ENCODE measurements at regions not wholly inside any gene's neighbourhood (a gene's known extent, or its start where the extent isn't known, plus 50 kb on each side); places are given as distances from the start of the nearest gene placed in this dataset.
"Not testable (repeated sequence)": the region's sequence is repeated elsewhere in the genome, so short reads cannot be mapped to it uniquely, and the experiment has no call there.

DNA sequence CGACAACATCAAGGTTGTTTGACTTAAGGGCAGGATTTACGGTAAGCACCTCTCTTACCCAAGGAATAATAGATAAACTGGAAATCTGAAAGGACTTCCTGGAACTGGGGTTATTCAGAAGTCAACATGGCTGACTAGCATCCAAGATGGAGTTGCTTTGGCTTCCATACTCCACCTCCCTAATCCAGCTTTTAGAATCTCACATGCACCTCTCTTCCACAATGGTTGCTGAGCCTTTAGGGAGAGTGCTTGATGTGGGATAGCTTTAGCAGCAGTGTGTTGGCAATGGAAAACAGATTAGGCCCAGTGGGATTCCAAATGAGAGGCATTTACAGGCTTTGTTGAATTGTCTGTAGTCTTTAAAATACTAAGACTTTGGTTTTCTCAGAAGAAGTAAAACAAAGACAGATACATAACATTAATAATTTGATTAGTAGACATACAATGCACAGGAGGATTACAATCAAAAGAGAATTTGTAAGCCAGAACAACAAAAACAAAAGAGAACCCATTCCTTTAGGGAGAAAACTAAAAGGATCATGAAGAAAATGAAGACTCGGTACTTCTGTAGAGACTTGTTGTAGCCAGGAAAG lies 222.0 kb downstream of the HS3ST3B1 start:
- Mint-ChIP-seq H3K27ac (no peak overlapping the region), H3K27me3 (ENCODE audit: low read depth) (no peaks in the 10 kb centered on the region), H3K4me1 (ENCODE audit: low read depth) (peaks cover 2% of the 10 kb centered on the region), H3K9me3 (no peaks in the 10 kb centered on the region), H3K36me3 (ENCODE audit: low read depth) (no peaks in the 10 kb centered on the region), H3K4me3 (no peak overlapping the region)

DNA sequence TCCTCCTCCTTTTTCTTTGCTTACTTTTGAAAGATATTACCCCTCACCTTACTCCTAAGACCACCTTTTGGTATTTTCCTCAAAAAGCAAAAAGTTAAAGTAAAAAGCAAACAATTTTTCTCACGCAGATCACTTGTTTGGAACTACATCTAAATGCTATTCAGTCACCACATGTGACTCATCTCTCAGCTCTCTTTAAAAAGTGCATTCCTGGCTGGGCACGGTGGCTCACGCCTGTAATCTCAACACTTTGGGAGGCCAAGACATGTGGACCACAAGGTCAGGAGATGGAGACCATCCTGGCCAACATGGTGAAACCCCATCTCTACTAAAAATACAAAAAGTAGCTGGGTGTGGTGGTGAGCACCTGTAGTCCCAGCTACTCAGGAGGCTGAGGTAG lies 218.0 kb downstream of the HS3ST3B1 start:
- H3K9me3 Mint-ChIP-seq, H3K27ac Mint-ChIP-seq: not testable (repeated sequence)

GRCh38 chr17:14514973-14515372 lies 214.1 kb downstream of the HS3ST3B1 start:
- H3K27me3 Mint-ChIP-seq (ENCODE audit: low read depth) = no peaks in the 10 kb centered on the region
- H3K4me1 Mint-ChIP-seq (ENCODE audit: low read depth) = no peaks in the 10 kb centered on the region
- H3K4me3 Mint-ChIP-seq = no peak overlapping the region
- H3K9me3 Mint-ChIP-seq = no peaks in the 10 kb centered on the region
- H3K27ac Mint-ChIP-seq = no peak overlapping the region
- no peaks in the 10 kb centered on the region for H3K36me3 Mint-ChIP-seq (ENCODE audit: low read depth)

More for the DNA sequence above, 218.0 kb downstream of the HS3ST3B1 start:
- H3K4me1 Mint-ChIP-seq (ENCODE audit: low read depth); H3K4me3 Mint-ChIP-seq; H3K27me3 Mint-ChIP-seq (ENCODE audit: low read depth); H3K36me3 Mint-ChIP-seq (ENCODE audit: low read depth): not testable (repeated sequence)

DNA sequence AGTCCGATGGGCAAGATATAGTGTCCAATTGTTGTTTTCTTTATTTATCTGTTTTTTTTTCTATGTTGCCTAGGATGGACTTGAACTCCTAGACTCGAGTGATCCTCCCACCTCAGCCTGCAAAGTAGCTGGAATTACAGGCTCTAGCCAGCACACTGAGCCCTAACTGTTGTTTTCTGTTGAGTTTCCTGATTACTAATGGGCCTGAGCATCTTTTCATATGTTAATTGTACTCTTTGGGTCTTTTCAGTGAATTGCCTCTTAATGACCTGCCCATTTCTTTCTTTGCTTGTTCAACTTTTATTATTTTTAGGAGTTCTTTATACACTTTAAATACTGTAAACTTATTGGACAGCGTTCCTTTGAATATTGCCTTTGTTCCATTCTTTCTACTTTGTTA lies 213.0 kb downstream of the HS3ST3B1 start:
- H3K27ac Mint-ChIP-seq = no peak overlapping the region
- H3K9me3 Mint-ChIP-seq = peaks cover 3% of the 10 kb centered on the region
- H3K4me3 Mint-ChIP-seq = no peak overlapping the region
- no peaks in the 10 kb centered on the region for H3K36me3 Mint-ChIP-seq (ENCODE audit: low read depth)
- H3K27me3 Mint-ChIP-seq (ENCODE audit: low read depth) = no peaks in the 10 kb centered on the region
- no peaks in the 10 kb centered on the region for H3K4me1 Mint-ChIP-seq (ENCODE audit: low read depth)

GRCh38 chr17:14510136-14510535 lies 209.3 kb downstream of the HS3ST3B1 start:
- no peak overlapping the region for H3K4me3 Mint-ChIP-seq
- H3K27ac Mint-ChIP-seq = no peak overlapping the region
- H3K4me1 Mint-ChIP-seq (ENCODE audit: low read depth) = no peaks in the 10 kb centered on the region
- H3K9me3 Mint-ChIP-seq = peaks cover 3% of the 10 kb centered on the region
- H3K36me3 Mint-ChIP-seq (ENCODE audit: low read depth) = no peaks in the 10 kb centered on the region
- H3K27me3 Mint-ChIP-seq (ENCODE audit: low read depth) = no peaks in the 10 kb centered on the region

DNA sequence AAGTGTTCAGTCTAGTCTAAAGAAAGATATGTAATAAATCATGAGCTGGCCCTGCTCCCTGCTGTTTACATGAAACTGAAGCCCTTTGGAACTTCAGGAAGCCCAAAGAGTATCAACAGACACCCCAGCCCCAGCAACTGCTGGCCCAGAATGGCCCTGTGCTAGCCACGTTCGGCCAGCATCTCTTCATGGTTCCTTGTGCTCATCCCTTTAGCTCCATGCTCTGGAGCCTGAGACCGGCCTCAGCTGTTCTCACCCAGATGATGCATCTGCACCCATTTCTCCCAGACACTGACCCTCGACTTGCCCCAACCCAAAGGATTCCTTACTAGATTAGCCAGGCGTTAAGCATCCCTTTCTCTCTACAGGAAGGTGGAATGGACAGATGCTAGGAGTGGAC lies 207.3 kb downstream of the HS3ST3B1 start:
- Mint-ChIP-seq H3K4me1 (ENCODE audit: low read depth) (no peaks in the 10 kb centered on the region), H3K4me3 (no peak overlapping the region), H3K9me3 (peaks cover 3% of the 10 kb centered on the region), H3K36me3 (ENCODE audit: low read depth) (no peaks in the 10 kb centered on the region), H3K27ac (no peak overlapping the region), H3K27me3 (ENCODE audit: low read depth) (no peaks in the 10 kb centered on the region)

- H3K36me3 Mint-ChIP-seq (ENCODE audit: low read depth) = no peaks in the 10 kb centered on the region
- no peak overlapping the region for H3K27ac Mint-ChIP-seq
- H3K27me3 Mint-ChIP-seq (ENCODE audit: low read depth) = no peaks in the 10 kb centered on the region
- no peaks in the 10 kb centered on the region for H3K4me1 Mint-ChIP-seq (ENCODE audit: low read depth)
- H3K9me3 Mint-ChIP-seq = peaks cover 3% of the 10 kb centered on the region
- H3K4me3 Mint-ChIP-seq = no peak overlapping the region
Measured at GRCh38 chr17:14506364-14506763, 205.5 kb downstream of the HS3ST3B1 start.

DNA sequence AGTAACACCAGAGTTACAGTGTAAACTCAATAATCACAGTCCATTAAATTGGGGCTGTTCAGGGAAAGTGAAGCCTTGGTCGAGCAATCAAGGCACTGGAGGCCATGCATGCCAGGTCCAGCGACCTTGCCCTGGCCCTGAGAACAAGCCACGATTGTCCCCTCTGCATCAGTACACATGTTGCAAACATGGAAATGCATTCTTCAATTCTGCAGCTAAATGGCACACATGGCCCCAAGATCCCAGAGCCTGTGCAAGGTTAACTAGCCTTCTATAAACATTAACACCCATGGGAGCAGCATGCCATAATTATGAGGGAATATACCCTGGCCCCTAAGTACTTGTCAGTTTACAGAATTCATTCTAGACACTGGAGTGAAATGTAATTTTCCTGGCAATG lies 204.7 kb downstream of the HS3ST3B1 start:
- no peaks in the 10 kb centered on the region for H3K4me1 Mint-ChIP-seq (ENCODE audit: low read depth)
- H3K27me3 Mint-ChIP-seq (ENCODE audit: low read depth) = no peaks in the 10 kb centered on the region
- H3K9me3 Mint-ChIP-seq = peaks cover 3% of the 10 kb centered on the region
- no peaks in the 10 kb centered on the region for H3K36me3 Mint-ChIP-seq (ENCODE audit: low read depth)
- no peak overlapping the region for H3K27ac Mint-ChIP-seq
- no peak overlapping the region for H3K4me3 Mint-ChIP-seq

DNA sequence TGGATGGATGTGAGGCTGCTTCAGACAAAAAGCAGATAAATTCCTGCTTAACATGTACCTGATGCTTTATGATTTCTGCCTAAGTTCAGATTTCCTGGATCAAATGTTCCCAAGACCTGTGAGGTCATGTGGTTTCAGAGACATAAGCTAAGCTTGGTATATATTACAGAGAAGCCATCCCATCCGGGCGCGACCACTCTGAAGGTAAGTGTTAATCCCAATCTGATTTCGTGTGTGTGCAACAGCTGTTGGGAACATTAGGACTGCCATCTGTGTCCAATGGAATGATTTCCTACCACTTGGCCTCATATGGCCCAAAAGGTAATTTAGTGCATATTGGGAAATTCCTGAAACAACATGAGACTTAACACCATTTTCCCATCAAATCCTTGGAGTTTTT lies 199.1 kb downstream of the HS3ST3B1 start:
- Mint-ChIP-seq H3K36me3 (ENCODE audit: low read depth) (no peaks in the 10 kb centered on the region), H3K27me3 (ENCODE audit: low read depth) (peaks cover 3% of the 10 kb centered on the region), H3K9me3 (no peaks in the 10 kb centered on the region), H3K27ac (no peak overlapping the region), H3K4me3 (no peak overlapping the region), H3K4me1 (ENCODE audit: low read depth) (no peaks in the 10 kb centered on the region)

DNA sequence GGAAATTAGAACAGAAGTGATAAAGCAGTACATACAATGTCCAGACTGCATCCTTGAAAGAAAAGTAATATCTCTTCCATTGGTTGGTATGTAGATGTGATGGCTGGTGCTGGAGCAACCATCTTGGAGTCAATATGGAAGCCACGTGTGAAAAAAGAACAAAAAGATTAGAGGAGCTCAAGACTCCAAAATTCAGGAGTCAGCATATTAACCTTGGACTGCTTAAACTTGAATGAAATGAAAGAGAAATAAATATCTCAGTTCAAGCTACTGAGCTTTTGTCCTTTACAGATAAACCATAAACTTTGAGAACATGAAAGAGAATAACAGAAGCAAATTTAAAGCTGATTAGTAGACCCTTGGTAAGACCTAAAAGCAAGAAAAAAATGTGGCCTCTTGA lies 197.9 kb downstream of the HS3ST3B1 start:
- no peaks in the 10 kb centered on the region for H3K36me3 Mint-ChIP-seq (ENCODE audit: low read depth)
- no peak overlapping the region for H3K4me3 Mint-ChIP-seq
- H3K4me1 Mint-ChIP-seq (ENCODE audit: low read depth) = no peaks in the 10 kb centered on the region
- peaks cover 3% of the 10 kb centered on the region for H3K27me3 Mint-ChIP-seq (ENCODE audit: low read depth)
- H3K27ac Mint-ChIP-seq = no peak overlapping the region
- H3K9me3 Mint-ChIP-seq = no peaks in the 10 kb centered on the region

DNA sequence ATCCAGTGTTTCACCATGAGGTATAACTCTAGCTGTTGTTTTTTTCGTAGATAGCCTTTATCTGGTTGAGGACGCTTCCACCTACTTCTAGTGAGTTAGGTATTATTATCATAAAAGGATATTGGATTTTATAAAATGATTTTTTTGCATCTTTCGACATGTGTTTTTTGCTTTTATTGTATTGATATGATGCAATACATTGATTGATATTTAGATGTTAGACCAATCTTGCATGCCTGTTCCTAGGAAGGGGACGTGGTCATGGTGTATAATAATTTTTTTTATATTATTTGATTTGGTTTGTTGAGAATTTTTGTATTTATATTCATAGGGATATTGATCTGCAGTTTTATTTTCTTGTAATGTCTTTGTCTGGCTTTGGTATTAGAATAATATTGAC lies 193.3 kb downstream of the HS3ST3B1 start:
- Mint-ChIP-seq H3K4me1 (ENCODE audit: low read depth) (no peaks in the 10 kb centered on the region), H3K9me3 (no peaks in the 10 kb centered on the region), H3K4me3 (no peak overlapping the region), H3K27me3 (ENCODE audit: low read depth) (peaks cover 10% of the 10 kb centered on the region), H3K36me3 (ENCODE audit: low read depth) (no peaks in the 10 kb centered on the region), H3K27ac (no peak overlapping the region)

- Mint-ChIP-seq H3K4me1 (ENCODE audit: low read depth) (no peaks in the 10 kb centered on the region), H3K36me3 (ENCODE audit: low read depth) (no peaks in the 10 kb centered on the region), H3K27me3 (ENCODE audit: low read depth) (peaks cover 6% of the 10 kb centered on the region), H3K9me3 (no peaks in the 10 kb centered on the region), H3K4me3 (no peak overlapping the region), H3K27ac (no peak overlapping the region)
Measured at GRCh38 chr17:14489986-14490385, 189.1 kb downstream of the HS3ST3B1 start.

GRCh38 chr17:14488958-14489550 lies 188.2 kb downstream of the HS3ST3B1 start:
- Mint-ChIP-seq H3K4me1 (ENCODE audit: low read depth) (no peaks in the 10 kb centered on the region), H3K4me3 (no peak overlapping the region), H3K9me3 (no peaks in the 10 kb centered on the region), H3K27ac (no peak overlapping the region), H3K27me3 (ENCODE audit: low read depth) (peaks cover 6% of the 10 kb centered on the region), H3K36me3 (ENCODE audit: low read depth) (no peaks in the 10 kb centered on the region)

DNA sequence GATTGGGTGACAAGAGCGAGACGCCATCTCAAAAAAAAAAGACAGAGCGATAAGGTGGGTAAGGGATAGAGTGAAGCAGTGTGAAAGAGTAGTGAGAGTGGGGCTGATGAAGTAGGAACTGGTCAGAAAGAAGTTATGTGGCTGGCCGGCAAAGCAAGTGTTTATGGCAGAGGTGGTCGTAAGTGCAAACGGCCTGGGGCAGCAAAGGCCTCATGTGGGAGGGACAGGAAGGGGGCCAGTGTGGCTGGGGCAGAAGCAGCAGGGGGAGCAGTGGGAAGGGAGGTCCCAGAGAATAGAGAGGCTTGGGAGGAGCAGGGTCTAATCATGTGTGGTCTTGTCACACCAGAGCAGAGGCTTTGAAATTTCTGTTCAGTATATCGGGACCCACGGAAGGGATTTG lies 186.2 kb downstream of the HS3ST3B1 start:
- H3K27me3 Mint-ChIP-seq (ENCODE audit: low read depth) = no peaks in the 10 kb centered on the region
- H3K27ac Mint-ChIP-seq = no peak overlapping the region
- H3K9me3 Mint-ChIP-seq = peaks cover 4% of the 10 kb centered on the region
- H3K4me3 Mint-ChIP-seq = no peak overlapping the region
- no peaks in the 10 kb centered on the region for H3K36me3 Mint-ChIP-seq (ENCODE audit: low read depth)
- H3K4me1 Mint-ChIP-seq (ENCODE audit: low read depth) = no peaks in the 10 kb centered on the region

- no peak overlapping the region for H3K4me3 Mint-ChIP-seq
- no peak overlapping the region for H3K27ac Mint-ChIP-seq
- H3K9me3 Mint-ChIP-seq = peaks cover 11% of the 10 kb centered on the region
- no peaks in the 10 kb centered on the region for H3K27me3 Mint-ChIP-seq (ENCODE audit: low read depth)
- no peaks in the 10 kb centered on the region for H3K36me3 Mint-ChIP-seq (ENCODE audit: low read depth)
- no peaks in the 10 kb centered on the region for H3K4me1 Mint-ChIP-seq (ENCODE audit: low read depth)
Measured at GRCh38 chr17:14482715-14483114, 181.8 kb downstream of the HS3ST3B1 start.

DNA sequence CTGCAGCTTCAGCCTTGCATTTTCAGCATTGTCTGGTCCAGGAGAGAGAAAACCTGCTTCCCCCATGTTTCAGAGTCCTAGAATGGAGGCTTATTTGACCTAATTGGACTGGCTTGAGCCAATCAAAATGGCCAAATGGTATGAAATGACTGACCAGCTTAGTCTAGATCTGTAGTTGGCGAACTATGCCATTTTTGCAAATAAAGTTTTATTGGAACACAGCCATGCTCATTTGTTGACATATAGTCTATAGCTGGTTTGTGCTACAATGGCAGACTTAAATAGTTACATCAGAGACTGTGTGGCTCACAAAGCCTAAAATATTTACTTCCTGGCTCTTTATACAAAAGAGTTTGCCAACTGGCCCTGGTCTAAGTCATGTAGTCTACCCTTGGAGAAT lies 180.8 kb downstream of the HS3ST3B1 start:
- Mint-ChIP-seq H3K9me3 (peaks cover 11% of the 10 kb centered on the region), H3K4me1 (ENCODE audit: low read depth) (no peaks in the 10 kb centered on the region), H3K27me3 (ENCODE audit: low read depth) (no peaks in the 10 kb centered on the region), H3K4me3 (no peak overlapping the region), H3K27ac (no peak overlapping the region), H3K36me3 (ENCODE audit: low read depth) (no peaks in the 10 kb centered on the region)
